Activated naive CD4-positive, alpha-beta T cell treated with anti-CD3 and anti-CD28 coated beads, Interleukin-2, amount 50 U/mL, for 72 hours (primary cell): ENCODE measurements at regions not wholly inside any gene's neighbourhood (a gene's known extent, or its start where the extent isn't known, plus 50 kb on each side); places are given as distances from the start of the nearest gene placed in this dataset.

ENCODE experiments used
- ATAC-seq, 2 donors: fragments of 150-1000 bp; cut with Tn5 transposase; 2 replicates each; pipeline ENCODE4 v1.10.0; 2021; ENCODE audit warnings: mild to moderate bottlenecking in 2 of 2, moderate library complexity in 2 of 2
- DNase-seq, 2 donors: peaks; one replicate each; pipeline ENCODE4 v3.0.0; 2021 to 2022; ENCODE audit warnings: low spot score in 2 of 2
- H3K27ac Mint-ChIP-seq, 2 donors: one replicate each; pipeline ENCODE4 v1.8.0; 2022; ENCODE audit warnings: mild to moderate bottlenecking in 2 of 2, mixed read lengths in 2 of 2
- H3K36me3 Mint-ChIP-seq, 2 donors: one replicate each; pipeline ENCODE4 v1.8.0; 2022; ENCODE audit warnings: mixed read lengths in 2 of 2
- H3K9me3 Mint-ChIP-seq, 2 donors: one replicate each; pipeline ENCODE4 v1.8.0; 2022; ENCODE audit warnings: mixed read lengths in 2 of 2

DNA sequence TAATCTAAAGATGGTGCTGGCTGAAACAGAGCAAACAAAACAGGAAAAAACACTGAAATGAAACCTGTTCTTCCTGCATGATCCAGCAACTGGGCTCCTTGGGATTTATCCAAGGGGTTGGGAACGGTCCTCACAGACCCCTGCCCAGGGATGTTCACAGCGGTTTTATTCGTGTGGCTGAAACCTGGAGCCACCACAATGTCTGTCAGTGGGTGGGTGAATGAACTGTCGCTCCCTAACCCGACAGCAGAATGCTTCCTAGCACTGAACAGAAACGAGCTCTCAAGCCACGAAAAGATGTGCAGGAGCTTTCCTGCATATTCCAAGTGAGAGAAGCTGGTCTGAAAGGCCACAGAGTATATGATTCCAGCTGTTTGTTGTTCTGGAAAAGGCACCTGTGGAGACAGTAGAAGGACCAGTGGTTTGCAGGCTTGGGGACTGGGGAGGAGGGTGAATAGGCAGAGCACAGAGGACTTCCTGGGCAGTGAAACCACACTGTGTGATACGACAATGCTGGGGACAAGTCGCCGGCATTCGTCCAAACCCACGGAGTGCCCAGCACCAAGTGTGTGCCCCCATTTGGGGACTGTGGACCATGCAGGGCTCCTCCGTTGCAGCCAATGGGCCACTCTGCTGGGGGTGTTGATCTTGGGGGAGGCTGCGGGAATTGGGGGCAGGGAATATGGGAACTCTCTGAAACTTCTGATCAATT lies 73.9 kb downstream of the TEX29 start:
- peaks cover 0 to 6% of the 10 kb centered on the region in 2 donors for H3K9me3 Mint-ChIP-seq
- ATAC-seq (no peak), DNase-seq (no peak)
- no peak overlapping the region for H3K27ac Mint-ChIP-seq
- H3K36me3 Mint-ChIP-seq = no peaks in the 10 kb centered on the region

DNA sequence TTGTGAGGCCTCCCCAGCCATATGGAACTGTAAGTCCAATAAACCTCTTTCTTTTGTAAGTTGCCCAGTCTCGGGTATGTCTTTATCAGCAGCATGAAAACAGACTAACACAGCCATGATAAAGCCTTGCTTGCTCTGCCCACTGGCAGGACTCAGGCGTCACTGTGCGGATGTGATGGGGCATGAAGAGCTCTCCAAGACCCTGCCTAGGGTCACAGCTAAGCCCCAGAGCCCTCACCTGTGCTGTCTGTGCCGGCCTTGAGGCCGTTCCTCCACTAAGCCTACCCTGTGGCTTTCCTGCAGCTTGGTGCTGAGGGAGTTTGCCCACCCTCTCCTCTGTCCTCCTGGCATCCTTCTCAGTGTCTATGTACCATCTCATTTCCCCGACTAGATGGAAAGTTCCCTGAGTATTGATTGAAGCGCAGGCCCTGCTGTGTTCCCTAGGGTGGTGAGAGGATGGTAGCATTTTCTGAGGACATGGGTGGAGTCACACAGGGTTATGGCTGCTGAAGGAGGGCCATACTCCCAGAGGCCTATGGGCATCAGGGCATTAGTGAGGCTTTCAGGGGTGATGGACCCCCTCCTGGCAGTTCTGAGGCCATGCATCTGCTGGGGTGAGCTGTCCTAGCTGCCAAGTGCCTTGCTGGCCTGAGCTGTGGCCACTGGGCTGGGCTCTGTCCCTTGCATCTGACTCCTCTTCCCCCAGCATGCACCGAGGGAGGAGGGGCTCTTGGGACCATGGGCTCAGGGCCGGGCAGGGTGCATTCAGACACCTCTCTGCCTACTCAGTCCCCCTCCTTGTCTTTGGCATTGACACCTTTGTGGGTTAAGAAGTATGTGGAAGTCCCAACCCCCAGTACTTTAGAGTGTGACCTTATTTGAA lies 75.3 kb downstream of the TEX29 start:
- no peaks in the 10 kb centered on the region for H3K36me3 Mint-ChIP-seq
- H3K27ac Mint-ChIP-seq = no peak overlapping the region
- ATAC-seq = no peak
- no peak for DNase-seq
- H3K9me3 Mint-ChIP-seq = peaks cover 0 to 6% of the 10 kb centered on the region in 2 donors

DNA sequence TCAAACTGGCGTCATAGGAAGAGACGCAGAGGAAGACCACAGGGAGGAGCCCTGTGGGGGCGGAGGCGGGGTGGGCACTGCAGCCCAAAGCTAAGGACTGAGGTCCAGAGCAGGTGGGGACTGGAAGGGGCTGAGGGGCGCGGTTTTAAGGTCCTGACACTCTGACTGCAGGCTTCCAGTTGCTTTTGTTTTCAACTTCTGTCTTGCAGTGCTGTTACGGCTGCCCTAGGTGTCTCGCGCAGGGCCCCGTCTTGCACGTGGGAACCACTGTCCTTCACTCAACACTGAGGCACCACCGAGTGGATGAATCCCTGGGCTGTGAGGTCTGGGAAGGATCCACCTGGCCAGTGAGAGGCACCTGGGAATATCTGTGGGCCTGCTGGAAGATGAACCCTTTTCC lies 76.0 kb downstream of the TEX29 start:
- H3K27ac Mint-ChIP-seq = no peak overlapping the region
- DNase-seq (no peak), ATAC-seq (no peak)
- H3K36me3 Mint-ChIP-seq = no peaks in the 10 kb centered on the region
- peaks cover 0 to 6% of the 10 kb centered on the region in 2 donors for H3K9me3 Mint-ChIP-seq

DNA sequence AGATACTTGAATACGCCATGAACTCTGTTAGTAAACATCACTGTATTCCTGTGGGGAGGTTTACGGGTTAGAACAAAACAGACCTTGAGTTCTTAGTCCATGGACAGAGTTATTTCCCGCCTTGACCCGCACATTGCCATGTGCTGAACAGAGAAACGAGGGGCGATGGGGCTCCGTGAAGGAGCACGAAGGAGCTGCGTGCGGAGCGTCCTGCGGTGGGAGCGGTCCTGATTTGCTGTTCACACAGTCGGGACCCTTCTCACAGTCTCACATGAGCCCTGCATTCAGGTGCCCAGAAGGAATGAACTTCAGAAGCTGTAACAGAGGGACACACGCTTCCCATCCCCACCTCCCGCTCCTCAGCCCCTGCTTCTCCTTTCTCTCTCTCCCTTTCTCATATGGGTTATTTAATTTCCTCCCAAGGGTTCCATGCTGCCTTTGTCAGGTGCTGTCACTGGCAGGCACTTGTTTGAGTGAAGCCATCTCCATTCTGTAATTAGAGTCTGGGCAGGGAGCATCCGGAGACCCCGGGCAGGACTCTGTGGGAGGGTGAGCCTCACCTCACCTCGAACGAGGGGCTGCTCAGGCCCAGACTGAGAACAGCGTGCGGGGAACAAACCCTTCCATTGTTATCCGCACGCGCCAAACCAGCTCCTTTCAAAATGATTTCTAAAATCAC lies 76.9 kb downstream of the TEX29 start:
- DNase-seq (no peak), ATAC-seq (no peak)
- Mint-ChIP-seq H3K27ac (no peak overlapping the region), H3K9me3 (peaks cover 0 to 6% of the 10 kb centered on the region in 2 donors), H3K36me3 (no peaks in the 10 kb centered on the region)

DNA sequence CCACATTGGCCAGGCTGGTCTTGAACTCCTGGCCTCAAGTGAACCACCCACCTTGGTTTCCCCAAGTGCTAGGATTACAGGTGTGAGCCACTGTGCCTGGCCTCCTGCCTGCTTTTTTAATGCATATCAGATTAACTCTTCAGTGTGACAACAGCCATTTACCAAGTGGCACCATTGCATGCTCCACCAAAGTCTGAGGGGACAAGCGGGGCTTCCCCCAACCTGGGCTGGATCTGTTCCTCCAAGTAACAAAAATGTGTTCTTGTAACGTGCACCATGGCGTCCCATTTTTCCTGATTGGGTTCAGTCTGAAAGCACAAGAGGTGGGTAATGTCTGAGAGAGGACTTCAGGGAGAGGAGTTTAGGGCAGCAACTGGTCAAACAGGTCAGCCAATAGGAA lies 77.8 kb downstream of the TEX29 start:
- no peak for ATAC-seq

DNA sequence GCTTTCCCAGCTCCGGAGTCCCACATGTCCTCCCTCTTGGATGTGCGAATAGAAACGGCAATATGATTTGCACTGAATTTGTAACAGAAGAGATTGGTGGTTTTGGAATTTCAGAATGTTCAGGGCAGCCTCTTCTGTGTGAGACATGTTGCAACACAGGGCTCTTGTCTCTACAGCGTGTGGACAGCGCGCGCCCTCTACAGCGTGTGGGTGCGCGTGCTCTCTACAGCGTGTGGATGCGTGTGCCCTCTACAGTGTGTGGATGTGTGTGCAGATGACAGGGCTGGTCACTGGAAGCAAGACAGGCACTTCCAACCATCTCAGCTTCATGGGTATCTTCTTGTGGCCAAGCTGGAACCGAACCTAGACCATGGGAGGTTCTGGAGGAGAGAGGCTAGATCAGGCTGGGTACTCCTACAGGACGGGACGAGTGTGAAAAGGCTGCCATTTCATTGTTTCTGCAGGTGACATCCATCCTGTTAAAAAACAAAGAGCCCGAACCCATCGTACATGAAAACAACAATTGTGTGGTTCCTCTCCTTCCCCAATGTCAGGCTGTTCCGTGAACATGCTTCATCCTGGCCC lies 78.4 kb downstream of the TEX29 start:
- ATAC-seq (no peak), DNase-seq (no peak)
- Mint-ChIP-seq H3K9me3 (peaks cover 0 to 6% of the 10 kb centered on the region in 2 donors), H3K36me3 (no peaks in the 10 kb centered on the region), H3K27ac (no peak overlapping the region)

More for the DNA sequence above, 77.8 kb downstream of the TEX29 start:
- Mint-ChIP-seq H3K9me3 (peaks cover 0 to 6% of the 10 kb centered on the region in 2 donors), H3K27ac (no peak overlapping the region), H3K36me3 (no peaks in the 10 kb centered on the region)
- no peak for DNase-seq

DNA sequence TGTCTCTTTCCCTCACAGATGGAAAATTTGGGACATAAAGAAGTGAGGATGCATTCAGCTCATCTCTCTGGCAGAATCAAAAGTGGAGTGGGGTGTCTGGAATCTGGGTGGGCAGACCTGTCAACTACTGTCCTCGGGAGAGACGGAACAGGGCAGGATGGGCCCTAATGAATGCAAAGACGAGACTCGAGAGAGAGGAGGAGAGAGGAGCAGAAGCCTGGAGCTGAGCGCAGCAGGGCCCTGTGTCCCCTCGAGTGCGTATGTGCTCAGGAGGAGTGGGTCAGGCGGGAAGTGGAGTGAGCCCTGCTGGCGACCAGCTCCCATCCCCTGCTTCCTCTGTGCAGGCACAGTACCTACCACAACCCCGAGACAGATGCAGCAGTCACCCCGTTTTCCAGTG lies 78.9 kb downstream of the TEX29 start:
- Mint-ChIP-seq H3K27ac (no peak overlapping the region), H3K36me3 (no peaks in the 10 kb centered on the region), H3K9me3 (peaks cover 0 to 6% of the 10 kb centered on the region in 2 donors)
- DNase-seq (no peak), ATAC-seq (no peak)

DNA sequence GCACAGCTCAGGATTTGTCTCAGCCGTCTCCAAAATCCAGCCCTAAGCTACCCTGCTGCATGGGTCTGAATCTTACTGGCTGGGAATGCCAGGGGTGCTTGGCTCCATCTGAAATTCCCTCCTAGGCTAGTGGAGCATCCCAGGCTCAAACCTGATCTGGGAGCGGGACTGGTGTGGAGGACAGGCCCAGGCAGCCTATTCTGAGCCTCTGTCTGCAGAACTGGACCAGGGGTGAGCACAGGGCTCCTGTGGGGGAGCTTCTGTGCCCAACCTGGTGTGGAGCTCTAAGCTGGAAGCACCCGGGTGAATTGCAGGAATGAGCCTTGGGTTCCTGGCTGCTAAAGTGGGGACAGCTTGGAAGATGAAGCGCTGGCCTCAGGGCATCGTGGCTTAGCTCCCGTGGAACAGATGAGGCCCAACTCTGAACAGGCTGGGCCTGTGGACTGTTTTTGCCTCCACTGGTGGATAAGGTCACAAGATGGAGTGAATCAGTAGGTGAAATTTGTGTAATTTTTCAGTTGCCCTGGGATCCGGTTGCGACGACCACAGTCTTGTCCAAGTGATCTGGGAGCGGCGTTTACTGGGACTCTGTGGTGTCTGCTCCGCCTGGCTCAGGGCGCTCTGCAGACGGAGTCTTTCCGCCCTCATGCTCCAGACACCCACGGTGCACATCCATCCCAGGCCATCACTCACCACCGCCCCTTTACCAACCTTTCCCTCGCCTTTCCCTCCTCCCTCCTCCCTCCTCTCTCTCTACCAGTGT lies 79.5 kb downstream of the TEX29 start:
- Mint-ChIP-seq H3K27ac (no peak overlapping the region), H3K36me3 (no peaks in the 10 kb centered on the region), H3K9me3 (peaks cover 0 to 6% of the 10 kb centered on the region in 2 donors)
- DNase-seq (no peak), ATAC-seq (no peak)

DNA sequence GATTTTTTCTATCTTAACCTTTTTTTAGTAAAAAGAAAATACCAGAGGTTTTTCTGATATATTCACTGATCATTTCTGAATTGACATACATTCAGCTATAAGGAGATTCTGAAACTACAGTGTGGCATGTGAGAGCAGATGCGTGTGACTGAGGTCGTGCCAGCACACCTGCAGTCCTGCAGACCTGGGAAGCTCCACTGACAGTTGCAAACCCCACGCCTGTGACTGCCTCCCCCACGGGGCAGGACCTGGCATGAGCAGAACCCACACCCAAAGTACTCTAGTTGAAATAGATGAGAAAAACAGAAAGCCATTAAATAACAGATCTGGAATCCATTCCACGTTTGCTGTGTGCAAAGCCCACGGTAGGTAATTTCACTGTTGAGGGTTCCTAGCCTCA lies 80.7 kb downstream of the TEX29 start:
- Mint-ChIP-seq H3K9me3 (no peaks in the 10 kb centered on the region), H3K27ac (no peak overlapping the region), H3K36me3 (no peaks in the 10 kb centered on the region)
- DNase-seq (no peak), ATAC-seq (no peak)

DNA sequence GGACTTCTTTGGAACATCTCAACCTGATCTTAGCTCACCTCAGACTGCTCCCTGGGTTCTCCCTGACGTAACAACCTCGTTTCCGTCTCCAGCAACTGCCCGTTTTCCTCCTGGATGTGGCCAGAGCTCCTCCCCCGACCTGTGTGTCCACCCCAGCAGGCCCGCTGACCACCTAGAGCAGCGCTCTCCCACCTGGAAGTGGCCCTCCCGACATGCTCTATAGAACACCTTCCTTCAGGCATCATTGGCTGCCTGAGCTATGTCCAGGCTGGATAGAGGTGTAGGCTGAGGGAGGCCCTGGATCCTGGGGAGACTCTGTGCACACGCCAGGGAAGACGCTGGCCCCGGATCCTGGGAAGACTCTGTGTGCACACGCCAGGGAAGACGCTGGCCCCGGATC lies 81.3 kb downstream of the TEX29 start:
- no peaks in the 10 kb centered on the region for H3K36me3 Mint-ChIP-seq
- no peak overlapping the region for H3K27ac Mint-ChIP-seq
- H3K9me3 Mint-ChIP-seq = no peaks in the 10 kb centered on the region
- DNase-seq (peak in 1 of 2 donors; percentile 35), ATAC-seq (no peak)

DNA sequence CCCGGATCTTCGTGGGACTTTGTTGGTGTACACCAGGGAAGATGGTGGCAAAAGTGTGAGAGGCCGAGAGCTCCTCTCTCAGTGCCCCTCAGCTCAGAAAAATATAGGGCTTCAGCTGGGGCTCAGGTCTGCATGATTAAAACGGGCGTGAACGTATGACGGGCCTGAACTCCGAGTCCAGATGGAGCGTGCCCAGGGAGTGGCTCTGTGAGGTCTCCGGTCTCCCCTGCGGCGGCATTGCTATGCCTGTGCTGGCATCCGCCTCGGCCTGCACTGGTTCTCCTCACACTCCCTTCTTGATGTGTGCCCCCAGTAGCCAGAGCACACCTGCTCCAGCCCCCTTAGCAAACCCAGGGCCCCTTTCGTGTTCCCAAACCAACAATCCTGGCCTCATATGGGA lies 82.0 kb downstream of the TEX29 start:
- no peak overlapping the region for H3K27ac Mint-ChIP-seq
- DNase-seq = peak in 1 of 2 donors; percentile 20

DNA sequence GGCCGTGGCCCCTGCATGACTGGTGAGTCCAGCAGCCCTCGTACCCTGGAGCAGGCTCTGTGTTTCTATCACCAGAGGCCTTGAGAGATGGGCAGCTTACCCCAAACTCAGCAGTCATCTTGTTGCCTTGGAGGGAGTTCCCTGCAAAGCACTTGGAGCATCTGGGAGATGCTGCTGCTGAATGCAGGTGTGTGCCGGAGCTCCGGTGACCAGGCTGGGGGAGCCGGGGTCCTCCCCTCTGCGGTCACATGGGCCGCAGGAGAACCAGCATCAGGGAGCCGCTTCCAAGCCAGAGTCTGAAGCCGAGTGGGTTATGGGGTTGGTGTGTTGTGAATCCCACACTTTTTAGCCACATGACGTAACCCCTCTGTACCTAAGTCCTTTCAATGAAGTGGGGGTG lies 82.8 kb downstream of the TEX29 start:
- Mint-ChIP-seq H3K36me3 (no peaks in the 10 kb centered on the region), H3K9me3 (no peaks in the 10 kb centered on the region), H3K27ac (no peak overlapping the region)
- no peak for DNase-seq
- ATAC-seq = no peak

More for the DNA sequence above, 82.0 kb downstream of the TEX29 start:
- no peaks in the 10 kb centered on the region for H3K9me3 Mint-ChIP-seq
- H3K36me3 Mint-ChIP-seq = no peaks in the 10 kb centered on the region
- ATAC-seq = no peak

DNA sequence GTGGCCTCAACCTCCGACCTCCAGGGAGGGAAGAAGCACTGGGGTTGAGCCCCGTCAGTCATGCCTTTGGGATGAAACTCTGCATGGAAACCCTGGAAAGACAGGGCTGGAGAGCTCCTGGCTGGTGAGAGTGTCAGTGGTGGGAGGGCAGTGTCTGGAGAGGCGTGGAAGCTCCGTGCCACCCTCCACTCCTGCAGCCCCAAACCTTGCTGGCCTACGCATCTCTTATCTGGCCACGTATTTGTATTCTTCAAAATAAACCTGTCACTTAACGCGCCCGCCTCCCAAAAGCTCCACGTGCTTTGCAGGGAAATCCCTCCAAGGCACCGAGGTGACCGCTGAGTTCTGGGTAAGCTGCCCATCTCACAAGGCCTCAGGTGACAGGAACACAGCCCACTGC lies 84.3 kb downstream of the TEX29 start:
- Mint-ChIP-seq H3K9me3 (no peaks in the 10 kb centered on the region), H3K36me3 (no peaks in the 10 kb centered on the region), H3K27ac (no peak overlapping the region)
- DNase-seq (no peak), ATAC-seq (no peak)

DNA sequence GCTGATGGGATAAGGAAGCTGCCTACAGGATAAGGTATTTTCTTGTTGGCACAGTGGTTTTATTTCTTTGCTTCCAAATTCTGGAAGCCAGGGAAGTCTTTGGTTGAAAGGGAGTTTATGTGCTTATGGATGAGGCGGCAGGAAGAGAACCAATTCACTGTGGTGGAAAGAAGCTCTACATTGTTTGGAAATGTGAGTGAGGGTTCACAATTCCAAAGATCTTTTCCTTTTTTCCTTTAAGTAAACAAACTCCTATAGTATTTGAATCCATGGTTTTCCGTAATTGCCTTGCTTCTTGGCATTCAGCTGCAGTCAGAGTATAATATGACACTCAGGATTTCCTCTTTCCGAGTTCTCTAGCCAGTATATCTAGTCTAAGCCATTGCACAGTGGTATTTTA lies 86.2 kb downstream of the TEX29 start:
- DNase-seq (no peak), ATAC-seq (no peak)
- no peak overlapping the region for H3K27ac Mint-ChIP-seq
- no peaks in the 10 kb centered on the region for H3K36me3 Mint-ChIP-seq
- no peaks in the 10 kb centered on the region for H3K9me3 Mint-ChIP-seq

DNA sequence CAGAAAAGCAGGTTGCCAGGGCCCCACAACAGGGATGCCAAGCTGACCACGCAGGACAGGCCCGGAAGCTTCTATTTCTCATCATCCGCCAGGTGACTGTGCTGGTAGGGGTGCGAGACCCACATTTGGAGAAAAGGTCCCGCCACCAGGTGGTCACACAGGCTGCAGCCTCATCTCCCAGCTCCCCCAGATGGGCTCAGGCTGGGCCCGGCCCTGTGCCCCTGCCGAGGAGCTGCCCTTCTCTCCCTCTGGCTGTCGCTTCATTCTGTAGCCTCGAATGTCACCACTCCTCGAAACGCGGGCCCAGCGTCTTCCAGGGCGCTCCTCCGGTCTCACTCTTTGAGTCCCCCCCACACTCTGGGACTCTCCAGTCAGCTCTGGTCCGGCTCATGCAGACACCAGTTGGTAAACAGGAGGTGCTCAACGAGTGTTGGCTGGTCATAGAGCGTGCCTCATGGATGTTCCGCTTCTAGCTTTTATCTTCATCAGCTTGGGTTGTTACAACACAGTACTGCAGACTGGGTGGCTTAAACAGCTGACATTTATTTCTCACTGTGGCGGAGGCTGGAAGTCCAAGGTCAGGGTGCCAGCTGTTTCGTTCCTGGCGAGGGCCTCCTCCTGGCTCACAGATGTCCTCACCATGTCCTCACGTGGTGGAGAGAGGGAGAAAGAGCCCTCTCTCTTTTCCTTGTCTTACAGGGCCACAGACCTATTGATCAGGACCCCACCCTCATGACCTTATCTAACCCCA lies 87.1 kb downstream of the TEX29 start:
- no peak for DNase-seq
- Mint-ChIP-seq H3K9me3 (no peaks in the 10 kb centered on the region), H3K27ac (no peak overlapping the region), H3K36me3 (no peaks in the 10 kb centered on the region)
- no peak for ATAC-seq

DNA sequence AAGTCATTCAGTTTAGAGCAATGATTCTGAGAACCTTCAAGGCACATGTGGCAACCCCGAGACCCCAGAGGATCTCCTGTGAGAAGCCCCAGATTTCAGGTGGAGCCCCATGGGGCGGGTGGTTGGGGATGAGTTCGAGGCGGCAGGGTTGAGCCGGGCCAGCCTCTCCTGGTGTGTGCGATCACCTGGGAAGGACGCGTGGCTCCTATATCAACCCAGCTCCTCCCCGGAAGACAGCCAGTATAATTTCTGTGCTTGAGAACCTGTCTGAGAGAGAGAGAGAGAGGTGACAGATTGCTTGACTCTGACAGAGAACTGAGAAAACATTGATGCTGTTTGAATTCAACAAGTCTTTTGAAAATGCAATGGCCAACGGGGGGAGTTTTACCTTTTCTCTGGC lies 89.0 kb downstream of the TEX29 start:
- no peak for DNase-seq
- H3K27ac Mint-ChIP-seq = no peak overlapping the region
- no peak for ATAC-seq
- H3K36me3 Mint-ChIP-seq = no peaks in the 10 kb centered on the region
- no peaks in the 10 kb centered on the region for H3K9me3 Mint-ChIP-seq
